ENCODE measurements at regions not wholly inside any gene's neighbourhood (a gene's known extent, or its start where the extent isn't known, plus 50 kb on each side); places are given as distances from the start of the nearest gene placed in this dataset.
"Not testable (repeated sequence)": the region's sequence is repeated elsewhere in the genome, so short reads cannot be mapped to it uniquely, and the experiment has no call there.

- H3K9me3 ChIP-seq; H3K27me3 ChIP-seq; H3K27ac ChIP-seq; DNase-seq; ATAC-seq; H3K4me1 ChIP-seq; H3K4me3 ChIP-seq; intact Hi-C loops (cut with DNase I); H3K36me3 ChIP-seq (replicated peaks in 1 of 2; ENCODE audit: insufficient read depth in 1 of 2, low read depth in 2 of 2): not testable (repeated sequence)
- 70 to 77% methylated on average over 11 of the region's 11 CpGs for WGBS, 2 donors
These were observed 52.6 kb upstream of the MRPS30 start for GRCh38 chr5:44756097-44756496.

- no peak overlapping the region for H3K27ac ChIP-seq
- H3K27me3 ChIP-seq = no peaks in the 10 kb centered on the region
- intact Hi-C loops (cut with DNase I) = no loop called here
- H3K36me3 ChIP-seq (replicated peaks in 1 of 2; ENCODE audit: insufficient read depth in 1 of 2, low read depth in 2 of 2) = no peaks in the 10 kb centered on the region
- no peak overlapping the region for H3K4me3 ChIP-seq
- no peaks in the 10 kb centered on the region for H3K9me3 ChIP-seq
- 38 to 59% methylated on average over 1 of the region's 1 CpG for WGBS, 2 donors
- no peak for ATAC-seq
- DNase-seq = no peak
- TF ChIP-seq POLR2A (IDR thresholded peaks at IDR 0.05) (no peak), CTCF (IDR thresholded peaks at IDR 0.05) (no peak)
- H3K4me1 ChIP-seq = no peaks in the 10 kb centered on the region
These were observed 61.4 kb upstream of the MRPS30 start for GRCh38 chr5:44747396-44747795.

- Histone ChIP-seq H3K4me1 (no peaks in the 10 kb centered on the region), H3K36me3 (replicated peaks in 1 of 2; ENCODE audit: insufficient read depth in 1 of 2, low read depth in 2 of 2) (no peaks in the 10 kb centered on the region), H3K9me3 (no peaks in the 10 kb centered on the region), H3K27ac (no peak overlapping the region), H3K27me3 (no peaks in the 10 kb centered on the region), H3K4me3 (no peak overlapping the region)
- no peak for DNase-seq
- intact Hi-C loops (cut with DNase I) = no loop called here
- no peak for ATAC-seq
- TF ChIP-seq CTCF (IDR thresholded peaks at IDR 0.05) = no peak
- TF ChIP-seq POLR2A (IDR thresholded peaks at IDR 0.05) = no peak
These were observed 68.1 kb upstream of the MRPS30 start for GRCh38 chr5:44740660-44741059.

- WGBS, 2 donors = 57 to 64% methylated on average over 1 of the region's 1 CpG
- Histone ChIP-seq H3K27me3 (no peaks in the 10 kb centered on the region), H3K4me3 (no peak overlapping the region), H3K9me3 (no peaks in the 10 kb centered on the region), H3K27ac (no peak overlapping the region), H3K36me3 (replicated peaks in 1 of 2; ENCODE audit: insufficient read depth in 1 of 2, low read depth in 2 of 2) (no peaks in the 10 kb centered on the region), H3K4me1 (no peaks in the 10 kb centered on the region)
- ATAC-seq (no peak), DNase-seq (no peak)
- intact Hi-C loops (cut with DNase I) = no loop called here
- no peak for TF ChIP-seq POLR2A (IDR thresholded peaks at IDR 0.05)
- TF ChIP-seq CTCF (IDR thresholded peaks at IDR 0.05) = no peak
These were observed 79.2 kb upstream of the MRPS30 start for GRCh38 chr5:44729536-44729935.

GRCh38 chr5:44727100-44727499 is 81.6 kb upstream of the MRPS30 start:
- H3K4me1 ChIP-seq = no peaks in the 10 kb centered on the region
- no peaks in the 10 kb centered on the region for H3K27me3 ChIP-seq
- intact Hi-C loops (cut with DNase I) = no loop called here
- no peak for TF ChIP-seq CTCF (IDR thresholded peaks at IDR 0.05)
- no peak for TF ChIP-seq POLR2A (IDR thresholded peaks at IDR 0.05)
- no peak for ATAC-seq
- WGBS, 2 donors = 52 to 56% methylated on average over 1 of the region's 1 CpG
- H3K4me3 ChIP-seq = no peak overlapping the region
- no peak for DNase-seq
- no peaks in the 10 kb centered on the region for H3K36me3 ChIP-seq (replicated peaks in 1 of 2; ENCODE audit: insufficient read depth in 1 of 2, low read depth in 2 of 2)
- H3K27ac ChIP-seq = no peak overlapping the region
- H3K9me3 ChIP-seq = no peaks in the 10 kb centered on the region
